ENCODE measurements at regions not wholly inside any gene's neighbourhood (a gene's known extent, or its start where the extent isn't known, plus 50 kb on each side); places are given as distances from the start of the nearest gene placed in this dataset.
"Not testable (repeated sequence)": the region's sequence is repeated elsewhere in the genome, so short reads cannot be mapped to it uniquely, and the experiment has no call there.

GRCh38 chr22:11569564-11569940, 3958.4 kb upstream of the OR11H1 start:
- TF ChIP-seq CTCF, POLR2A, EP300 (IDR thresholded peaks at IDR 0.05): not testable (repeated sequence)
